Aorta (tissue), 5 donors: ENCODE measurements at regions not wholly inside any gene's neighbourhood (a gene's known extent, or its start where the extent isn't known, plus 50 kb on each side); places are given as distances from the start of the nearest gene placed in this dataset.

Experiments
- ATAC-seq: fragments of 200-7000 bp; cut with Tn5 transposase; one replicate; pipeline ENCODE4 v1.9.1; 2022; ENCODE audit warnings: moderate library complexity; ENCODE audit not compliant: low FRiP score
- DNase-seq, 2 donors: peaks; one replicate each; pipeline ENCODE4 v3.0.0-alpha.2; 2020
- H3K27ac ChIP-seq, 2 donors: one replicate each; pipeline ENCODE4 v1.5.1; 2013; ENCODE audit warnings: low read length in 2 of 2, mild to moderate bottlenecking in 2 of 2, moderate library complexity in 2 of 2, control low read depth in 1 of 2, inconsistent platforms in 1 of 2, low read depth in 1 of 2
- H3K27me3 ChIP-seq, 2 donors: one replicate each; pipeline ENCODE4 v1.6.1; 2013; ENCODE audit warnings: control low read depth in 1 of 2, low read length in 1 of 2, mild to moderate bottlenecking in 1 of 2, moderate library complexity in 1 of 2; ENCODE audit not compliant: insufficient read depth in 2 of 2, control insufficient read depth in 1 of 2
- H3K36me3 ChIP-seq, 2 donors: one replicate each; pipeline ENCODE4 v1.6.1; 2013; ENCODE audit warnings: control low read depth in 1 of 2, low read length in 1 of 2, mild to moderate bottlenecking in 1 of 2; ENCODE audit not compliant: insufficient read depth in 2 of 2, control insufficient read depth in 1 of 2
- H3K4me1 ChIP-seq, 2 donors: one replicate each; pipeline ENCODE4 v1.6.1; 2013; ENCODE audit warnings: low read length in 2 of 2, control low read depth in 1 of 2, mild to moderate bottlenecking in 1 of 2, moderate library complexity in 1 of 2; ENCODE audit not compliant: insufficient read depth in 2 of 2, control insufficient read depth in 1 of 2
- H3K4me3 ChIP-seq, 2 donors: one replicate each; pipeline ENCODE4 v1.5.1; 2013; ENCODE audit warnings: low read length in 2 of 2, control low read depth in 1 of 2, mild to moderate bottlenecking in 1 of 2
- H3K9me3 ChIP-seq: one replicate; pipeline ENCODE4 v1.6.1; 2013; ENCODE audit warnings: mild to moderate bottlenecking, low read length; ENCODE audit not compliant: control insufficient read depth
- WGBS, 2 donors: extraction: QIAGEN DNeasy Blood & Tissue Kit; methylation state at CpG; one replicate each; pipeline ENCODE4 v1.1.7; 2013; 5-methylcytosine and 5-hydroxymethylcytosine counted together
- intact Hi-C, 2 donors: fragments of 100-400 bp; cut with DNase I; formaldehyde crosslinking; loops; one replicate each; pipeline versions ENCODE4 v1.14.2 to v1.15.0; 2022
- donor health status: healthy with polysubstance abuse.
- donor health status: Bipolar disorder and iron deficiency.
- donor health status: DM: no; HTN: no; CAD: no.
- donor health status: DM: no; HTN: no; CAD: no.
- donor health status: DM: yes; HTN: yes; CAD: no.

DNA sequence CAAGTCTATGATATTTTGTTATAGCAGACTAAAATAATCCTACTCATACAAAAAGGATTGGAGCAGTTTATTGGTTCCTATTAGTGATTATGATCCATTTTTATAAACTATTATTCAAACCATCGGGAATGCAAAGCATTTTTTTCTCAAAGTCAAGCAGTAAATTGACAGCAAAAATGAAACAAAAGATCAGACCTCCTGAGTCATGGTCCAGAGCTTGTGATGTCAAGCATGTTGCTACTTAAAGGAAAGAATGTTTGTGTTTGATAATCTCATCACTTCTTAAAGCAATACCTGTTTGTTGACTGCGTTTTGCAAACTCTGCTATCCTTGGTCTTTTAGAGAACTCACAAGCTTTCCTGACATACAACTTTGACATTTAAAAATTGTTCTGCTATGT, 204.4 kb downstream of the SAMD5 start:
- Histone ChIP-seq H3K4me3 (no peak overlapping the region), H3K36me3 (no peaks in the 10 kb centered on the region), H3K4me1 (no peaks in the 10 kb centered on the region), H3K27ac (no peak overlapping the region), H3K9me3 (no peaks in the 10 kb centered on the region), H3K27me3 (no peaks in the 10 kb centered on the region)
- no peak for DNase-seq
- 95 to 98% methylated on average over 2 of the region's 2 CpGs for WGBS, 2 donors
- intact Hi-C loops: no loop called here
- no peak for ATAC-seq

DNA sequence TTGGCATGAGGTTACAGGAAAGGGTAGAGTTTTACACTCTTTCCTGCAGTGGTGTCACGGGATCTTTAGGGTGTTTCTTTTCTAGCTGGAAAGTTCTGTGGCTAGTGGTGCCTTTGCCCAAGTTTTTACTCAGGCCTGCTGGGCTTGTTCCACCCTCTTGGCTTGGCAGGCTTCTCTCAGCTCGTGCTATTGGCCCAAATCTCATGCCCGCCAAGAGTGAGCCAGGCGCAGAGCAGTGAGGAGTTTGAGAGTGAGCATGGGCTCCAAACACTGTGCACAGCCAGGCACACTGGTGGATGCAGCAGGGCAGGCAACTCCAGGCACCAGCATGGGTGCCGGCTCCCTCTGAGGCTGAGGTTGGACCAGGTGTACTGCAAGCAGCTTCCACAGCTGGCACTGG, 206.5 kb downstream of the SAMD5 start:
- intact Hi-C loops: no loop called here
- 30% methylated on average over 5 of the region's 5 CpGs for WGBS, 2 donors
- Histone ChIP-seq H3K9me3 (peaks cover 1% of the 10 kb centered on the region), H3K4me1 (no peaks in the 10 kb centered on the region), H3K27me3 (no peaks in the 10 kb centered on the region), H3K4me3 (no peak overlapping the region), H3K27ac (no peak overlapping the region), H3K36me3 (no peaks in the 10 kb centered on the region)
- ATAC-seq (no peak), DNase-seq (no peak)

DNA sequence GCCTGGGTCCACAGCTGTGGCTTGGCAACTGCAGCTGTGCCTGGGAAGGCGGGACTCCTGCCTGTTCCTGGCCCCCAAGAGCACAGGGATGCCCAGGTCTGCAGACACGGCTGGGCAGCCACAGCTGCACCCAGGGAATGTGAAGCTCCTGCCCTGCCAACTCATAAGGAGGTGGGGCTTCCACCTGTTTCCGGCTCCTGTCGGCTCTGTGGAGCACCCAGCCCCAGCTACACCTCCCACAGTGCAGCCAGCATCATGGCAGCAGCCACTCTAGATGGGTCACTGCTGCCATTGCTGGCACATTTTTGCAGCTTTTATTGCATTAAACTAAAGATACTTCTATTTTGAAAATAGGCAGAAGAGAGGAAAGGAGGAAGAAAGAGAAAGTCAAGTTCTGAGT, 207.9 kb downstream of the SAMD5 start:
- no peak overlapping the region for H3K4me3 ChIP-seq
- H3K27me3 ChIP-seq: no peaks in the 10 kb centered on the region
- DNase-seq (no peak), ATAC-seq (peak; percentile 28)
- H3K9me3 ChIP-seq: peaks cover 1% of the 10 kb centered on the region
- H3K27ac ChIP-seq: no peak overlapping the region
- intact Hi-C loops: no loop called here
- H3K36me3 ChIP-seq: no peaks in the 10 kb centered on the region
- no peaks in the 10 kb centered on the region for H3K4me1 ChIP-seq
- WGBS, 2 donors: 90 to 93% methylated on average over 4 of the region's 4 CpGs

DNA sequence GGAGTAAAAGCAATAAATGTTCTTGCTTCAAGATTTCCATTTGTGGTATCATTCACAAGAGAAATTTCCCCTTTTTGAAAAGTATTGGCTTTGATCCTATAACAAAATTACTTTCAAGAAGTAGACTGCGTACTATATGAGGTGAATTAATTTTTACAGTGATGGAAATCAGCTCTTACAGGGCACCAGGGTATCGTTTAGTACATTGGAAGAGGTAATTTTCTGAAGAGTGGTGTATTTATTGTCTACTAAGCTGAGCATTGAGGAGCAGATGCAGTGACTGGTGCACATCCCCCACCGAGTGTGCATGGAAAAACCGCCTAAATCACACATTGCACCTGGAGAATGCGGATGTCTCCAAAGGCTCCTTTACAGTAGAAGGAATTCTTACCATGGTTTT, 209.5 kb downstream of the SAMD5 start:
- H3K36me3 ChIP-seq: no peaks in the 10 kb centered on the region
- DNase-seq (no peak), ATAC-seq (no peak)
- WGBS, 2 donors: 75 to 82% methylated on average over 5 of the region's 5 CpGs
- no peaks in the 10 kb centered on the region for H3K4me1 ChIP-seq
- intact Hi-C loops: no loop called here
- no peak overlapping the region for H3K27ac ChIP-seq
- H3K9me3 ChIP-seq: peaks cover 4% of the 10 kb centered on the region
- no peaks in the 10 kb centered on the region for H3K27me3 ChIP-seq
- no peak overlapping the region for H3K4me3 ChIP-seq

DNA sequence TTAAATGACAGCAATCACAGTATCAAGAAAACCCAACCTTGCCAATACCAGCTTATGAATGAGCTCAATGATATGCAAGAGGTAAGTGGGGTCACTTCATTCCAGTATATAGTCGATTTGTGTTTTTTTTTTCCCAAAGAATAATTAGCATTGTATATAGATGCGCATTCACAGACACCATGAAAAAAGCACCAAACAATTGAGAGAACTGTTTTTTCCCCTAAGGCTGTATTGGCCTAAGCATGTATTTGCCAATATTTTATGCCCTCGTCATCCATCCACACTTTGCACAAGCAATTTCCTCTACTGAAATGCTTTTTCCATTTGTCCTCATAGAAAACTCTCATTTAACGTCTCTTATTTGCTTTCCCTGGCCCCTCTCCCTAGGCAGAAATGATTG, 213.7 kb downstream of the SAMD5 start:
- DNase-seq: no peak
- no peak for ATAC-seq
- H3K27ac ChIP-seq: no peak overlapping the region
- H3K4me3 ChIP-seq: no peak overlapping the region
- WGBS, 2 donors: 94% methylated on average over 4 of the region's 4 CpGs
- no peaks in the 10 kb centered on the region for H3K36me3 ChIP-seq
- intact Hi-C loops: no loop called here
- H3K27me3 ChIP-seq: no peaks in the 10 kb centered on the region
- peaks cover 6% of the 10 kb centered on the region for H3K9me3 ChIP-seq
- H3K4me1 ChIP-seq: no peaks in the 10 kb centered on the region

DNA sequence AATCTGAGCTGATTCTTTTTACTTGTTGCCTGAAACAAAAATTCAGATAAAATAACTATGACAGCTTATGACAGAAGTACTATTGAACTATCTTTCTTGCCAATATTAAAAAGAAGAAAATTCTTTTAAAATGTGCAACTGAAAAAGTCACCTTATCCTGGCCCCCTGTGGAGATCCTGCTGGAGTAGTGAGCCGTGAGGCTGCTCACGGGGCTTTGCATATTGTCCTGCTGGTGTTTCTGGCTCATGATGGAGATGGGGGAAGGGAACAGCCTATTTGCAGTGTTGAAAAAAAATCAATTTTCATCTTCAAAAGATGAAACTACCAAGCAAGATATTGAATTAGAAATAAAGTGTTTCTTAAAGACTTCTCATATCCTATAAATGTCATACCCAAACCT, 216.0 kb downstream of the SAMD5 start:
- H3K4me3 ChIP-seq: no peak overlapping the region
- WGBS, 2 donors: 95% methylated on average over 2 of the region's 2 CpGs
- no peaks in the 10 kb centered on the region for H3K4me1 ChIP-seq
- no peaks in the 10 kb centered on the region for H3K36me3 ChIP-seq
- intact Hi-C loops: no loop called here
- DNase-seq (no peak), ATAC-seq (no peak)
- no peaks in the 10 kb centered on the region for H3K27me3 ChIP-seq
- H3K9me3 ChIP-seq: peaks cover 5% of the 10 kb centered on the region
- H3K27ac ChIP-seq: no peak overlapping the region

DNA sequence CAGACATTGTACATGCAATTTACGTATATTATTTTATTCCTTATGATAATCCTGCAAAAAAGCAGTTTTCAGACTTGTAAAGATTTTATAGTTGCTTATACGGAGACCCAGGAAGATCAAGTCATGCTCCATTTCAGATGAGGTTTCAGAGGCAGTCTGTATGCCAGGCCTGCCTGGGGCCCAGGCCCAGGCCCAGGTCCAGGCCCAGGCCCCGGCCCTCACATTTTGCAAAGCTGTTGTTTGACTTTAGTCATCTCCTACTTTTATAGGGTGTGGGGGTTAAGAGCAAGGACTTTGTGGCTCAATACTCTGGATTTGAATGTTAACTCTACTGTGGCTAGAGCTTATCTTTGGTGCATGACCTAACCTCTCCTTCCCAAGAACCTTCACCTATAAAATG, 217.9 kb downstream of the SAMD5 start:
- 93 to 95% methylated on average over 3 of the region's 3 CpGs for WGBS, 2 donors
- Histone ChIP-seq H3K27me3 (no peaks in the 10 kb centered on the region), H3K4me1 (no peaks in the 10 kb centered on the region), H3K36me3 (no peaks in the 10 kb centered on the region), H3K27ac (no peak overlapping the region), H3K4me3 (no peak overlapping the region), H3K9me3 (peaks cover 5% of the 10 kb centered on the region)
- ATAC-seq: no peak
- intact Hi-C loops: no loop called here
- no peak for DNase-seq

DNA sequence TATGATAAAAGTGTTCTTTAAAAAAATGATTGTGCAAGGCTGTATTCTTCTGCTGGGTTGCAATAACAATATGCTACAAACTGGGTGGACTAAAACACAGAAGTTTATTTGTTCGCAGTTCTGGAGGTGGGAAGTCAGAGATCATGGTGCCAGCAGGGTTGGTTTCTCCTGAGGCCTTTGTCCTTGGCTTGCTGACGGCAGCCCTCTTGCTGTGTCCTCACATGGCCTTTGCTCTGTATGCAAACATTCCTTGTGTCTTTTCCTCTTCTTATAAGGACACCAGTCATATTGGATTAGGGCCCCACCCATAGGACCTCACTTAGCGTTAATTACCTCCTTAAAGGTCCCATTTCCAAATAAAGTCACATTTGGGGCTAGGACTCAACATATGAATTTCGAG, 220.4 kb downstream of the SAMD5 start:
- 74 to 87% methylated on average over 4 of the region's 4 CpGs for WGBS, 2 donors
- no peaks in the 10 kb centered on the region for H3K4me1 ChIP-seq
- ATAC-seq (no peak), DNase-seq (no peak)
- H3K4me3 ChIP-seq: no peak overlapping the region
- no peaks in the 10 kb centered on the region for H3K27me3 ChIP-seq
- H3K27ac ChIP-seq: no peak overlapping the region
- intact Hi-C loops: no loop called here
- no peaks in the 10 kb centered on the region for H3K9me3 ChIP-seq
- no peaks in the 10 kb centered on the region for H3K36me3 ChIP-seq

DNA sequence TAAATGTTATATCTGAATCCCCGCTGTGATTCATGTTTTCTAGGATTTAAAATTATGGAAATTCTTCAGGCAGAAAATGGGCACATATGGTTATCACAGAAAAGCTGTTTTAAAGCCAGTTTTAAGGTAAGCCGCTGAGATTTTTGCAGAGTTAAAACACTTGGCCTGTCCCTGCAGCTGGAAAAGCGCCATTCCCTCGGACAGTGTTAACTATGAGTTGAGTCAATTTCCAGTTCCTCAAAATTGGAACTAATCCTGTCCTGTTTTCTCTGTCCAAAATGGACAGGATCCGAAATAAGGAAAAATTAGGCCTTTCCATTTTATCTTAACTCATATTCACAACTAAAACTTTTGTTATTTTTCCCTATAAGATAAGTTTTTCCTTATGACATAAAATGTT, 225.2 kb downstream of the SAMD5 start:
- intact Hi-C loops: no loop called here
- no peaks in the 10 kb centered on the region for H3K36me3 ChIP-seq
- DNase-seq: no peak
- H3K4me3 ChIP-seq: no peak overlapping the region
- ATAC-seq: no peak
- H3K27me3 ChIP-seq: no peaks in the 10 kb centered on the region
- WGBS, 2 donors: 8 to 10% methylated on average over 5 of the region's 5 CpGs
- no peak overlapping the region for H3K27ac ChIP-seq
- H3K4me1 ChIP-seq: no peaks in the 10 kb centered on the region
- no peaks in the 10 kb centered on the region for H3K9me3 ChIP-seq
